ENCODE measurements at regions not wholly inside any gene's neighbourhood (a gene's known extent, or its start where the extent isn't known, plus 50 kb on each side); places are given as distances from the start of the nearest gene placed in this dataset.
"Not testable (repeated sequence)": the region's sequence is repeated elsewhere in the genome, so short reads cannot be mapped to it uniquely, and the experiment has no call there.

DNA sequence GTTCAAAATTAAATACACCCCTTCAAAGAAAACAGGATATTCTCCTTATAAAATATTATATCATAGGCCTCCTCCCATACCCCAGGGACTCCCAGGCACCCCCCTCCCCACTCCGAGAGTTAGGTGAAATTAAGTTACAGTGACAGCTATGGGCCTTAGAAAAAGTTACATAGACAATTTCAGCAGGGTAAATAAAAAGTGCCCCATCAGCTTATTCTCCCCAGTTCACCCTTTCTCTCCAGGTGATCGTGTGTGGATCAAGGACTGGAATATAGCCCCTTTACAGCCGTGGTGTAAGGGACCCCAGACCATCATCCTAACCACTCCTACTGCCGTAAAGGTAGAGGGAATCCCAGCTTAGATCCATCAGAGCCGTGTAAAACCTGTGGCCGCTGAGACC lies 147.6 kb upstream of the FGF16 start:
- DNase-seq, result no peak
- Histone ChIP-seq H3K27me3 (ENCODE audit: control insufficient read depth, insufficient read depth, low read length) (no peaks in the 10 kb centered on the region), H3K36me3 (replicated peaks; ENCODE audit: control insufficient read depth, insufficient read depth, low read length) (no peaks in the 10 kb centered on the region), H3K4me3 (ENCODE audit: insufficient read depth, low read depth, low read length) (no peak overlapping the region)

DNA sequence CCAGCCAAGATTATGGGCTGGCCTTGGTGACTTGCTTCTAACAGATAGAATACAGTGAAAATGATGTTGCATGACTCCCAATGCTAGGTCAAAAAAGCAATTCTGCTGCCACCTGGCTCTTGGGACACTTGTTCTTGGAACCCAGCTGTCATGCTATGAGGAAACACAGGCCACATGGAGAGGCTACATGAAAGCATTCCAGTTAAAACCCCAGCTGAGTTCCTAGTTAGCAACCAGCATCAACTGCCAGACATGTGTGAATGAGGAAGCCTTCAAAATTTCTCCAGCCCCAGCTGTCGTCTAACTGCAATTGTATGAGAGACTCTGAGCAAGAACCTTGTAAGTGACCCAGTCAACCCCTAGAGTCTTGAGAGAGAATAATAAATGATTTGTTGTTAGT lies 105.2 kb upstream of the FGF16 start:
- no peak overlapping the region for H3K4me3 ChIP-seq (ENCODE audit: insufficient read depth, low read depth, low read length)
- H3K27me3 ChIP-seq (ENCODE audit: control insufficient read depth, insufficient read depth, low read length), result no peaks in the 10 kb centered on the region
- H3K36me3 ChIP-seq (replicated peaks; ENCODE audit: control insufficient read depth, insufficient read depth, low read length), result no peaks in the 10 kb centered on the region
- no peak for DNase-seq

GRCh38 chrX:77346859-77347258 lies 100.3 kb upstream of the FGF16 start:
- H3K4me3 ChIP-seq (ENCODE audit: insufficient read depth, low read depth, low read length), result no peak overlapping the region
- no peaks in the 10 kb centered on the region for H3K36me3 ChIP-seq (replicated peaks; ENCODE audit: control insufficient read depth, insufficient read depth, low read length)
- no peak for DNase-seq
- H3K27me3 ChIP-seq (ENCODE audit: control insufficient read depth, insufficient read depth, low read length), result no peaks in the 10 kb centered on the region

DNA sequence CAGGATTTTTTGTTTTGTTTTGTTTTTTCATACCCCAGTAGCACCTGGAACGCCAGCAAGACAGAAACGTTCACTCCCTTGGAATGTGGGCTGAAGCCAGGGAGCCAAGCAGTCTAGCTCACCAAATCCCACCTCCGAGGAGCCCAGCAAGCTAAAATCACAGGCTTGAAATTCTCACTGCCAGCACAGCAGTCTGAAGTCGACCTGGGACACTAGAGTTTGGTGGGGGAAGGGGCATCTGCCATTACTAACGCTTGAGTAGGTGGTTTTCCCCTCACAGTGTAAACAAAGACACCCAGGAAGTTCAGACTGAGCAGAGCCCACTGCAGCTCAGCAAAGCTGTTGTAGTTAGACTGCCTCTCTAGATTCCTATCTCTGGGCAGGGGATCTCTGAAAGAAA lies 99.6 kb upstream of the FGF16 start:
- no peaks in the 10 kb centered on the region for H3K27me3 ChIP-seq (ENCODE audit: control insufficient read depth, insufficient read depth, low read length)
- no peak for DNase-seq
- no peak overlapping the region for H3K4me3 ChIP-seq (ENCODE audit: insufficient read depth, low read depth, low read length)
- H3K36me3 ChIP-seq (replicated peaks; ENCODE audit: control insufficient read depth, insufficient read depth, low read length), result no peaks in the 10 kb centered on the region

DNA sequence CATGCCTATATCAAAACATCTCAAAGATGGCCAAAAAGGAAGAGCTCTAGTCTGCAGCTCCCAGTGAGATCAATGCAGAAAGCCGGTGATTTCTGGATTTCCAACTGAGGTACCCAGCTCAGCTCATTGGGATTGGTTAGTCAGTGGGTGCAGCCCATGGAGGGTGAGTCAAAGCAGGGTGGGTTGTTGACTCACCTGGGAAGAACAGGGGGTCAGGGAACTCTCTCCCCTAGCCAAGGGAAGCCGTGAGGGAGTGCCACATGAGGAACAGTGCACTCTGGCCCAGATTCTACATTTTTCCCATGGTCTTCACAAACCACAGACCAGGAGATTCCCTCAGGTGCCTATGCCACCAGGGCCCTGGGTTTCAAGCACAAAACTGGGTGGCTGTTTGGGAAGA lies 57.3 kb upstream of the FGF16 start:
- no peak overlapping the region for H3K4me3 ChIP-seq (ENCODE audit: insufficient read depth, low read depth, low read length)
- no peaks in the 10 kb centered on the region for H3K36me3 ChIP-seq (replicated peaks; ENCODE audit: control insufficient read depth, insufficient read depth, low read length)
- H3K27me3 ChIP-seq (ENCODE audit: control insufficient read depth, insufficient read depth, low read length), result no peaks in the 10 kb centered on the region
- DNase-seq, result no peak

GRCh38 chrX:77390365-77390764 lies 56.8 kb upstream of the FGF16 start:
- not testable (repeated sequence) for H3K36me3 ChIP-seq (replicated peaks; ENCODE audit: control insufficient read depth, insufficient read depth, low read length); H3K27me3 ChIP-seq (ENCODE audit: control insufficient read depth, insufficient read depth, low read length); H3K4me3 ChIP-seq (ENCODE audit: insufficient read depth, low read depth, low read length); DNase-seq

GRCh38 chrX:77396781-77397180 lies 50.4 kb upstream of the FGF16 start:
- Histone ChIP-seq H3K36me3 (replicated peaks; ENCODE audit: control insufficient read depth, insufficient read depth, low read length) (no peaks in the 10 kb centered on the region), H3K27me3 (ENCODE audit: control insufficient read depth, insufficient read depth, low read length) (no peaks in the 10 kb centered on the region), H3K4me3 (ENCODE audit: insufficient read depth, low read depth, low read length) (no peak overlapping the region)
- no peak for DNase-seq

All from H7 (cell line).